ENCODE measurements at regions not wholly inside any gene's neighbourhood (a gene's known extent, or its start where the extent isn't known, plus 50 kb on each side); places are given as distances from the start of the nearest gene placed in this dataset.
"Not testable (repeated sequence)": the region's sequence is repeated elsewhere in the genome, so short reads cannot be mapped to it uniquely, and the experiment has no call there.

DNA sequence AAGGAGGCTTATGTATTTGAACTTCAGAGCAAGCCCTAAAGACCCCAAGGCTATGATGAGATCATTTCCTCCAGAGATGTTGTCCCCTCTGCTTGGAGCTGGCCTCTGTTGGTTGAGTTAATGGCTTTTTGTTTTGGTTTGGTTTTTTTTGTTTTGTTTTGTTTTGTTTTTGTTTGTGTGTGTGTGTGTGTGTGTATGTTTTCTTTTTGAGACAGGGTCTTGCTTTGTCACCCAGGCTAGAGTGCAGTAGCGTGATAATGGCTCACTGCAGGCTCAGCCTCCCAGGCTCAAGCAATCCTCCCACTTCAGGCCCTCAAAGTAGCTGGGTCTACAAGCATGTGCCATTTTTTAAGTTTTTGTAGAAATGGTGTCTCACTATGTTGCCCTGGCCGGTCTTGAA is 1076.2 kb downstream of the UQCRFS1 start:
- Histone ChIP-seq H3K4me3 (no peak overlapping the region), H4K20me1 (no peaks in the 10 kb centered on the region), H3K9ac (no peak overlapping the region), H3K9me3 (no peaks in the 10 kb centered on the region), H3K36me3 (no peaks in the 10 kb centered on the region), H3K4me2 (no peak overlapping the region), H3K4me1 (no peaks in the 10 kb centered on the region), H3K27me3 (no peaks in the 10 kb centered on the region), H3K27ac (no peak overlapping the region)
- TF ChIP-seq Cebpa-rat (IDR thresholded peaks at IDR 0.05): no peak

DNA sequence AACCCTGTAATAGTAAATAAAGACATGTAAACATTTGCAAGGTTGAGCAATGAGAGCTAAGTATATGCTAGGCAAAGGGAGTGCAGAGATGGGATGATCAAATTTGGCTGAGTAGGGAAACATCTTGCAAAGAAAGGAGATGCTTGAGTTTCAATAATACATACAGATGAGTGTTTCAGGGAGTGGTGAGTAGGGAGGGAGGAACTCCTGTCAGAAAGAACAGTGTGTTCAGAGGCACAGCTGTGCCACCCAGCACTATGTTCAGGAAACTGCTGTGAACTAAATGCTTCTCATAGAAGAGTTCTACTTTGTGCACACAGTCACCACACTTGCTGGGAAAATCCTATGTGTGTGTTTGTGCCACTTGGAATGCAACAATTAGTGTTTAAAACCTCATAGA is 1077.1 kb downstream of the UQCRFS1 start:
- no peak for TF ChIP-seq Cebpa-rat (IDR thresholded peaks at IDR 0.05)
- Histone ChIP-seq H3K36me3 (no peaks in the 10 kb centered on the region), H3K27ac (no peak overlapping the region), H3K4me3 (no peak overlapping the region), H3K4me1 (no peaks in the 10 kb centered on the region), H3K27me3 (no peaks in the 10 kb centered on the region), H3K9ac (no peak overlapping the region), H3K9me3 (no peaks in the 10 kb centered on the region), H4K20me1 (no peaks in the 10 kb centered on the region), H3K4me2 (no peak overlapping the region)

DNA sequence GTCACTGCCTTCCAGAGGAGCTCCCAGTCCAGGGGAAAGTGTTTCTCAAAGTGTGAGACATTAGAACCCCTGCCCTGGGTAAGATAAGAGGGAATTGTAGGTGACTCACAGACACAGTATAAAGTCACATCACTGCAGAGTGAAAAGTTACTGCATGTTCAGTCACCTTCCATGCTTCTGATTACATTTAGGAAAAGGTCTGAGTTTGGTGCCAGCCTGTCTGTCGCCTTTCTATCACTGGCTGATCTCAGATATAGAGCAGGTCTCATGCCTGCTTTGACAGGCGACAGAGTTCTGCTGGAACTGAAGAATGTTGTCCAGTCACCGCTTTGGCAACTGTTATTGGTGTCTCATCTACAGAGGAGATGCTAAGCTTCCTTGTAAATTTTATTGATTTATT is 1078.6 kb downstream of the UQCRFS1 start:
- Histone ChIP-seq H3K4me2 (no peak overlapping the region), H4K20me1 (no peaks in the 10 kb centered on the region), H3K9ac (no peak overlapping the region), H3K9me3 (no peaks in the 10 kb centered on the region), H3K27ac (no peak overlapping the region), H3K36me3 (no peaks in the 10 kb centered on the region), H3K27me3 (no peaks in the 10 kb centered on the region), H3K4me3 (no peak overlapping the region), H3K4me1 (no peaks in the 10 kb centered on the region)
- TF ChIP-seq Cebpa-rat (IDR thresholded peaks at IDR 0.05): no peak

GRCh38 chr19:28130881-28131280 is 1082.1 kb downstream of the UQCRFS1 start:
- H3K27me3 ChIP-seq, H3K4me2 ChIP-seq, H3K36me3 ChIP-seq, H4K20me1 ChIP-seq, H3K4me1 ChIP-seq, H3K9me3 ChIP-seq, H3K27ac ChIP-seq, H3K4me3 ChIP-seq, H3K9ac ChIP-seq: not testable (repeated sequence)

DNA sequence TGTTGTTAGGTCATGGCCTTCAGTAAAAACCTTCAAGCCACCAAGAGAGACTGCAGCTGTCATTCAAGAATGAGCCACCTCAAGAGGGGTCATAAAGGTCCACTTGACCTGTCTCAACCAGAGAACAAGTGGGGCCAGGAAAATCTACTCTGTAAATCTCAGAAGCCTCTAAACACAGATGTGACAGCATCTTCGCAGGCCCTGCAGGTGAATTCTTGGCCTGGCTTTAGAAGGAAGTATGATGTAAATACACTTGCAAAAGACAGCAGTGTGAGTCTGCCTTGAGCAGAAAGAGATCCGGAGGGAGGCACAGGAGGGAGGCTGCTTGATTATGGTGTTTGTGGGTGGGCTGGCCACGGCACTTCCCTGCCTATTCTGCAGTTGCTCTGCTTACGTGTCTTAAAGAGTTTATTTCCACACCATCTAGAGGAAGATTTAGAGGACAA is 1082.9 kb downstream of the UQCRFS1 start:
- Histone ChIP-seq H3K4me2 (no peak overlapping the region), H3K36me3 (no peaks in the 10 kb centered on the region), H3K27ac (no peak overlapping the region), H3K4me1 (no peaks in the 10 kb centered on the region), H3K9me3 (no peaks in the 10 kb centered on the region), H3K9ac (no peak overlapping the region), H3K4me3 (no peak overlapping the region), H3K27me3 (no peaks in the 10 kb centered on the region), H4K20me1 (no peaks in the 10 kb centered on the region)
- no peak for TF ChIP-seq Cebpa-rat (IDR thresholded peaks at IDR 0.05)

- Histone ChIP-seq H3K4me2 (no peak overlapping the region), H3K4me3 (no peak overlapping the region), H3K4me1 (no peaks in the 10 kb centered on the region), H3K9ac (no peak overlapping the region), H3K27ac (no peak overlapping the region), H4K20me1 (no peaks in the 10 kb centered on the region), H3K27me3 (no peaks in the 10 kb centered on the region), H3K36me3 (no peaks in the 10 kb centered on the region), H3K9me3 (no peaks in the 10 kb centered on the region)
- no peak for TF ChIP-seq Cebpa-rat (IDR thresholded peaks at IDR 0.05)
Measured at GRCh38 chr19:28128341-28128740, 1084.6 kb downstream of the UQCRFS1 start.

GRCh38 chr19:28126135-28126898 is 1086.6 kb downstream of the UQCRFS1 start:
- H3K36me3 ChIP-seq: no peaks in the 10 kb centered on the region
- no peak overlapping the region for H3K9ac ChIP-seq
- H3K4me1 ChIP-seq: no peaks in the 10 kb centered on the region
- no peak for TF ChIP-seq Cebpa-rat (IDR thresholded peaks at IDR 0.05)
- H3K9me3 ChIP-seq: no peaks in the 10 kb centered on the region
- H3K27me3 ChIP-seq: no peaks in the 10 kb centered on the region
- H4K20me1 ChIP-seq: no peaks in the 10 kb centered on the region
- no peak overlapping the region for H3K4me3 ChIP-seq
- H3K27ac ChIP-seq: no peak overlapping the region
- H3K4me2 ChIP-seq: no peak overlapping the region

- Histone ChIP-seq H3K27ac (no peak overlapping the region), H3K9ac (no peak overlapping the region), H4K20me1 (no peaks in the 10 kb centered on the region), H3K4me3 (no peak overlapping the region), H3K36me3 (no peaks in the 10 kb centered on the region), H3K4me1 (no peaks in the 10 kb centered on the region), H3K9me3 (no peaks in the 10 kb centered on the region), H3K4me2 (no peak overlapping the region), H3K27me3 (no peaks in the 10 kb centered on the region)
- no peak for TF ChIP-seq Cebpa-rat (IDR thresholded peaks at IDR 0.05)
Measured at GRCh38 chr19:28122734-28123133, 1090.2 kb downstream of the UQCRFS1 start.

DNA sequence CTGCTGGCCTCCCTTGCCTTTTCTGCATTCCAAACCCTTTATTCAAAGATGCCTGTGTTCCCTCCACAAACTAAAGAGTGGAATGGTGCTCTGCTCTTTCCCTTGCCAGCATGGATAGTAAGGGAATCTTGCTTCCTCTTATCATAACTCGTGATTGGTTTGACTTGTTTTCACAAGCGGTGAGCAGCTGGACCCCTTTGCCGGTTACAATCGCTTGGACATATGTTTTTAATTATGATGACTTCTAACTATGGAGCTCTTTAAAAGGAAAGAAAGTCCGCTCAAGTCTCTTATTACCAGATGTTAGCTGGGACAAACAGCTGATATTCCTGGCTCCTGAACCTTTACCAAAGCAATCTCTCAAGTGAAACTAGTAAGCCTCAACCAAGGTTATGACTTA is 1094.7 kb downstream of the UQCRFS1 start:
- Histone ChIP-seq H3K4me3 (no peak overlapping the region), H3K4me1 (no peaks in the 10 kb centered on the region), H3K27ac (no peak overlapping the region), H3K27me3 (no peaks in the 10 kb centered on the region), H3K36me3 (no peaks in the 10 kb centered on the region), H3K9me3 (no peaks in the 10 kb centered on the region), H3K9ac (no peak overlapping the region), H3K4me2 (no peak overlapping the region), H4K20me1 (no peaks in the 10 kb centered on the region)
- no peak for TF ChIP-seq Cebpa-rat (IDR thresholded peaks at IDR 0.05)

GRCh38 chr19:28117143-28117542 is 1095.8 kb downstream of the UQCRFS1 start:
- no peak overlapping the region for H3K27ac ChIP-seq
- no peak for TF ChIP-seq Cebpa-rat (IDR thresholded peaks at IDR 0.05)
- no peaks in the 10 kb centered on the region for H4K20me1 ChIP-seq
- no peaks in the 10 kb centered on the region for H3K36me3 ChIP-seq
- no peaks in the 10 kb centered on the region for H3K9me3 ChIP-seq
- H3K4me3 ChIP-seq: no peak overlapping the region
- no peaks in the 10 kb centered on the region for H3K4me1 ChIP-seq
- H3K4me2 ChIP-seq: no peak overlapping the region
- no peaks in the 10 kb centered on the region for H3K27me3 ChIP-seq
- no peak overlapping the region for H3K9ac ChIP-seq

DNA sequence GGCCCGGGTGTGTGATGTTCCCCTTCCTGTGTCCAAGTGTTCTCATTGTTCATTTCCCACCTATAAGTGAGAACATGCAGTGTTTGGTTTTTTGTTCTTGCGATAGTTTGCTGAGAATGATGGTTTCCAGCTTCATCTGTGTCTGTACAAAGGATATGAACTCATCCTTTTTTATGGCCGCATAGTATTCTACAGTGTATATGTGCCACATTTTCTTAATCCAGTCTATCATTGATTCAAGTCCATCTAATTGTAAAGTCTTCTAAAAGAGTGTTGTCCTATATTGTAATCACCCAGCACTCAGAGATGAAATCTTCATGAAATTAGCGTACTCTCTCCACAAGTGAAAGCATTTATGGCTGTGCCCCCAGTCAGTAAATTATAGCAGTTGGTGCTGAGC is 1096.6 kb downstream of the UQCRFS1 start:
- not testable (repeated sequence) for H3K9ac ChIP-seq, H3K36me3 ChIP-seq, H3K4me3 ChIP-seq, H3K4me2 ChIP-seq, H3K9me3 ChIP-seq, H4K20me1 ChIP-seq, H3K4me1 ChIP-seq, H3K27me3 ChIP-seq, H3K27ac ChIP-seq
